ENCODE measurements at regions not wholly inside any gene's neighbourhood (a gene's known extent, or its start where the extent isn't known, plus 50 kb on each side); places are given as distances from the start of the nearest gene placed in this dataset.
"Not testable (repeated sequence)": the region's sequence is repeated elsewhere in the genome, so short reads cannot be mapped to it uniquely, and the experiment has no call there.

DNA sequence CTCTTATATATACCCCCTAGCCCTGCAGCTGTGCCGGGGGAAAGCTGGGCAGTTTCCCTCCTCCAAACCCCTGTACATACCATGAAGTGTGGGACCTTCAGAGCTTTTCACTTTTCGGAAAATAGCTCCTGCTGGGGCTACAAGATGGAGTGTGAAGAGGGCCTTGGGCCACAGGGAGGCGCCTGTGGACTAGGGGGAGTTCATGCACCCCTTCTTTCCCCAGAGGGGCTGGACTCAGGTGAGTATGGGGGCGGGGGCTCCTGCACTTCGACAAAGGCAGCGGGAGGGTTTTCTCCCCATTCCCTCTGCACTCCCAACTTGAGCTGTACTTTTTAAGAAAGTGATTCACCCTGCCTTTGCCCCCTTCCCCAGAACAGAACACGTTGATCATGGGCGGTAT is 122.5 kb downstream of the SEPTIN14 start:
- not testable (repeated sequence) for TF ChIP-seq POLR2A, POLR2AphosphoS5 (IDR thresholded peaks at IDR 0.05)

All from breast epithelium (tissue), 3 donors.